IMR-90 (cell line): ENCODE measurements at regions not wholly inside any gene's neighbourhood (a gene's known extent, or its start where the extent isn't known, plus 50 kb on each side); places are given as distances from the start of the nearest gene placed in this dataset.

Experiments used
- CTCF ChIP-seq: conservative IDR thresholded peaks from 2 replicates; pipeline ENCODE4 v1.5.1; 2012; ENCODE audit warnings: mild to moderate bottlenecking, low read depth, low read length, improper control_type of control experiment
- ELK1 ChIP-seq: fragments of 150-350 bp; IDR thresholded peaks from 2 replicates; pipeline ENCODE4 v1.6.1; 2016; ENCODE audit warnings: low read depth, mild to moderate bottlenecking, low read length, moderate library complexity, borderline replicate concordance
- SMC3 ChIP-seq: fragments of 150-350 bp; IDR thresholded peaks from 2 replicates; pipeline ENCODE4 v1.6.1; 2016; ENCODE audit warnings: low read depth, mild to moderate bottlenecking, antibody characterized with exemption, low read length, moderate library complexity

GRCh38 chr9:120289990-120290975, 289.7 kb downstream of the CDK5RAP2 start:
- no peak for TF ChIP-seq CTCF
- TF ChIP-seq SMC3 = no peak
- no peak for TF ChIP-seq ELK1
